SH-SY5Y (cell line): ENCODE measurements at regions not wholly inside any gene's neighbourhood (a gene's known extent, or its start where the extent isn't known, plus 50 kb on each side); places are given as distances from the start of the nearest gene placed in this dataset.

Experiments
- GATA2 ChIP-seq: IDR thresholded peaks from 2 replicates; pipeline ENCODE4 v1.6.1; 2011; ENCODE audit warnings: mild to moderate bottlenecking, low read depth, low read length
- GATA3 ChIP-seq: IDR thresholded peaks from 2 replicates; pipeline ENCODE4 v1.6.1; 2011; ENCODE audit warnings: low read depth, mild to moderate bottlenecking, low read length, moderate library complexity

DNA sequence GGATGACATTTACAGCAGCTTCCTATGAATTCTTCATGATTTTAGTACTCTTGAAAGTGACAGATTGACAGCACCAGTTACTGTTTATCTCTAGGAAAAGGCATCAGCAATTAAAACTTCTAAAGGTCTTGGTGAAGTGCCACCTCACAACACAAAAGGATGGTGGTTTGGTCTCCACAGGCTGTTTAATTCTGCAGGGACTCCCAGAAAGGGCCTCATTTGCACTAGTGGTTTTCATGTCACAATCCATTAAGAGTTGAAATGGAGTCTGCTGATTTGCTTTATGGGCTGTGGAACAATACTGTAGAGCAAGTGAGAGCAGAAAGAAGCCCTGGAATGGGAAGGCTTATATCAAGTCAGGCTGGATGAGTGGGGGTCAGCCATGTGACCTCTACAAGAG is 225.3 kb upstream of the KCNMB2 start:
- TF ChIP-seq GATA2 (no peak), GATA3 (no peak)
